ENCODE measurements at regions not wholly inside any gene's neighbourhood (a gene's known extent, or its start where the extent isn't known, plus 50 kb on each side); places are given as distances from the start of the nearest gene placed in this dataset.

DNA sequence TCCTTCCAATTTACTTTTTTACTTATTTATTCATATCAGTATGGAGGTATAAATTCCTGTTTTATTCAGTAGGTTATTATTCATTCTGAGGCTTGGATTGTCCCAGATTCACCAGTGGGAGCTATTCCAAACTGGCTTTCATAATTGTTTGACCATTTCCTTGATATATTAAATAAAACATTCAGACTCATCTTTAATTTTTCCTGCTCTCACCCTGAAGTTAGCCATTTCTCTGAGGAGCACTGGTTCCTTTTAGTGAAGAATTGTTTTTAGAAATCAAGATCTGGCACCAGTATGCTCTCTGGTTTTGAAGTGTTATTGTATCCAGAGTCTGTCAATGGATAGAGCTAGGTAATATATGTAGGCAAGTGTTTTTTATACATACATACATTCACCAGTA, 66.9 kb upstream of the DCBLD2 start:
- no peak for TF ChIP-seq GLIS3 (CRISPR knock-in tag; IDR thresholded peaks at IDR 0.05)
- TF ChIP-seq OSR1 (CRISPR knock-in tag; IDR thresholded peaks at IDR 0.05), result no peak
- no peak for TF ChIP-seq ZFP30 (CRISPR knock-in tag; IDR thresholded peaks at IDR 0.05)
- no peak for TF ChIP-seq ZC3H10 (CRISPR knock-in tag; IDR thresholded peaks at IDR 0.05)
- TF ChIP-seq ZNF70 (CRISPR knock-in tag; IDR thresholded peaks at IDR 0.05), result no peak
- TF ChIP-seq, protein P1, sequence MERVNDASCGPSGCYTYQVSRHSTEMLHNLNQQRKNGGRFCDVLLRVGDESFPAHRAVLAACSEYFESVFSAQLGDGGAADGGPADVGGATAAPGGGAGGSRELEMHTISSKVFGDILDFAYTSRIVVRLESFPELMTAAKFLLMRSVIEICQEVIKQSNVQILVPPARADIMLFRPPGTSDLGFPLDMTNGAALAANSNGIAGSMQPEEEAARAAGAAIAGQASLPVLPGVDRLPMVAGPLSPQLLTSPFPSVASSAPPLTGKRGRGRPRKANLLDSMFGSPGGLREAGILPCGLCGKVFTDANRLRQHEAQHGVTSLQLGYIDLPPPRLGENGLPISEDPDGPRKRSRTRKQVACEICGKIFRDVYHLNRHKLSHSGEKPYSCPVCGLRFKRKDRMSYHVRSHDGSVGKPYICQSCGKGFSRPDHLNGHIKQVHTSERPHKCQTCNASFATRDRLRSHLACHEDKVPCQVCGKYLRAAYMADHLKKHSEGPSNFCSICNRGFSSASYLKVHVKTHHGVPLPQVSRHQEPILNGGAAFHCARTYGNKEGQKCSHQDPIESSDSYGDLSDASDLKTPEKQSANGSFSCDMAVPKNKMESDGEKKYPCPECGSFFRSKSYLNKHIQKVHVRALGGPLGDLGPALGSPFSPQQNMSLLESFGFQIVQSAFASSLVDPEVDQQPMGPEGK (CRISPR knock-in tag; IDR thresholded peaks at IDR 0.05; ENCODE audit: borderline replicate concordance), result no peak
- no peak for TF ChIP-seq ISL1 (CRISPR knock-in tag; IDR thresholded peaks at IDR 0.05)
- no peak for TF ChIP-seq ESRRG (CRISPR knock-in tag; IDR thresholded peaks at IDR 0.05)
- no peak for TF ChIP-seq ZFP3 (CRISPR knock-in tag; IDR thresholded peaks at IDR 0.05)
- TF ChIP-seq TCF4 (CRISPR knock-in tag; IDR thresholded peaks at IDR 0.05; ENCODE audit: borderline replicate concordance), result no peak
- no peak for TF ChIP-seq SNAI2 (CRISPR knock-in tag; IDR thresholded peaks at IDR 0.05)
- TF ChIP-seq RARB (CRISPR knock-in tag; IDR thresholded peaks at IDR 0.05), result no peak

Measured in SK-N-SH treated with all-trans-retinoic acid at 6 μM for 48 hours (cell line).